ENCODE measurements at regions not wholly inside any gene's neighbourhood (a gene's known extent, or its start where the extent isn't known, plus 50 kb on each side); places are given as distances from the start of the nearest gene placed in this dataset.

- TF ChIP-seq POLR2A (IDR thresholded peaks at IDR 0.05) = no peak
- TF ChIP-seq, protein P1, sequence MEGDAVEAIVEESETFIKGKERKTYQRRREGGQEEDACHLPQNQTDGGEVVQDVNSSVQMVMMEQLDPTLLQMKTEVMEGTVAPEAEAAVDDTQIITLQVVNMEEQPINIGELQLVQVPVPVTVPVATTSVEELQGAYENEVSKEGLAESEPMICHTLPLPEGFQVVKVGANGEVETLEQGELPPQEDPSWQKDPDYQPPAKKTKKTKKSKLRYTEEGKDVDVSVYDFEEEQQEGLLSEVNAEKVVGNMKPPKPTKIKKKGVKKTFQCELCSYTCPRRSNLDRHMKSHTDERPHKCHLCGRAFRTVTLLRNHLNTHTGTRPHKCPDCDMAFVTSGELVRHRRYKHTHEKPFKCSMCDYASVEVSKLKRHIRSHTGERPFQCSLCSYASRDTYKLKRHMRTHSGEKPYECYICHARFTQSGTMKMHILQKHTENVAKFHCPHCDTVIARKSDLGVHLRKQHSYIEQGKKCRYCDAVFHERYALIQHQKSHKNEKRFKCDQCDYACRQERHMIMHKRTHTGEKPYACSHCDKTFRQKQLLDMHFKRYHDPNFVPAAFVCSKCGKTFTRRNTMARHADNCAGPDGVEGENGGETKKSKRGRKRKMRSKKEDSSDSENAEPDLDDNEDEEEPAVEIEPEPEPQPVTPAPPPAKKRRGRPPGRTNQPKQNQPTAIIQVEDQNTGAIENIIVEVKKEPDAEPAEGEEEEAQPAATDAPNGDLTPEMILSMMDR (IDR thresholded peaks at IDR 0.05) = no peak
- H3K4me3 ChIP-seq = no peak overlapping the region
- intact Hi-C loops (cut with DNase I) = no loop called here
- no peaks in the 10 kb centered on the region for H3K4me1 ChIP-seq (replicated peaks in 1 of 2)
- no peaks in the 10 kb centered on the region for H3K36me3 ChIP-seq (replicated peaks in 1 of 2)
- WGBS, 4 donors = 65 to 86% (median 78%) methylated on average over 2 of the region's 2 CpGs
- no peak overlapping the region for H3K27ac ChIP-seq
- no peak for DNase-seq
- no peaks in the 10 kb centered on the region for H3K27me3 ChIP-seq
- no peaks in the 10 kb centered on the region for H3K9me3 ChIP-seq (replicated peaks in 1 of 3)
Measured at GRCh38 chr21:41024341-41024740, 143.6 kb upstream of the BACE2 start.

DNA sequence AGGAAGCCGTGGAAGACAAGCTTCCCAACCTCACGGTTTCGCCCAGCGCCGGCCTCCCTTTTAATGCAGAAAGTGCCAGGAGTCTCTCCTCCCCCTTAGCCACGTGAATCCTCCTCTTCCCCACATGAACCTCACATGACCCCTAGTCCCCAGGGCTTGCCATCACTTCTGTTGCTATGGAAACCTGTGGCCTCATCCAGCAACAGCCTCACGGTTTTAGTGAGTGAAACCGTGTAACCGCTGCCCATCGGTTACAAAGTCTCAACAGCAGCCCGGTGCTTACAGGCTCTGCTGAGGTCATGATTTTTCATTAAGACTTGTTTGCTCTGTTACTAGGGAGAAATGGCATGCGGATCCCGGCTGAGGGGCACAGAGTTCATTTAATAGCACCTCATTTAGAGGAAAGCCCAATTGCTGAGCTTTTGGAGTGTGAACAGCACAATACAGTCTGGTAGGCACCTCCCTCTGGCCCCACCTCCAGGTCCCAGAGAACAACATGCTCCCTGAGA lies 143.2 kb upstream of the BACE2 start:
- H3K27ac ChIP-seq = no peak overlapping the region
- no peaks in the 10 kb centered on the region for H3K27me3 ChIP-seq
- H3K36me3 ChIP-seq (replicated peaks in 1 of 2) = no peaks in the 10 kb centered on the region
- H3K4me3 ChIP-seq = no peak overlapping the region
- WGBS, 4 donors = 46 to 67% (median 60%) methylated on average over 7 to 13 of the region's 13 CpGs
- peak in 1 of 7 donors; percentile 56 for DNase-seq
- TF ChIP-seq POLR2A (IDR thresholded peaks at IDR 0.05) = no peak
- TF ChIP-seq, protein P1 (IDR thresholded peaks at IDR 0.05) = no peak
- intact Hi-C loops (cut with DNase I) = no loop called here
- no peaks in the 10 kb centered on the region for H3K9me3 ChIP-seq (replicated peaks in 1 of 3)
- no peaks in the 10 kb centered on the region for H3K4me1 ChIP-seq (replicated peaks in 1 of 2)

DNA sequence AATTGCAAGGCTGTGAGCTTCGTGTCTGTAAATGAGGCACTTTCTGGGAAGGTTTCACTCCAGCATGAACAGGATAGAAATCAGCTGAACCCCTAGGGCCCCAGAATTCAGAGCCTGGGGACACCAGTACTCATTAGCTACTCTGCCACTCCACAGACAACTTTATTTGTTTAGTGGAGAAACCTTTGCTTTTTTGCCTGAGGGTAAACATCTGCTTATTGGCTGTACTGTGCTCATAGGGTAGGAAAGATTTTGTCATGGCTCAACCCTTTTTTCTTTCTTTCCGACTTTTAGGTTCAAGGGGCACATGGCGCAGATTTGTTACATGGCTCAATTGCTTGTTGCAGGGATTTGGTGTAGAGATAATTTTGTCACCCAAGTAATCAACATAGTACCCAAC lies 138.4 kb upstream of the BACE2 start:
- 73 to 80% (median 76%) methylated on average over 3 of the region's 3 CpGs for WGBS, 4 donors
- no peaks in the 10 kb centered on the region for H3K4me1 ChIP-seq (replicated peaks in 1 of 2)
- no peaks in the 10 kb centered on the region for H3K27me3 ChIP-seq
- H3K36me3 ChIP-seq (replicated peaks in 1 of 2) = no peaks in the 10 kb centered on the region
- H3K4me3 ChIP-seq = no peak overlapping the region
- no peak for DNase-seq
- no peak overlapping the region for H3K27ac ChIP-seq
- no peak for TF ChIP-seq POLR2A (IDR thresholded peaks at IDR 0.05)
- TF ChIP-seq, protein P1 (IDR thresholded peaks at IDR 0.05) = no peak
- intact Hi-C loops (cut with DNase I) = no loop called here
- H3K9me3 ChIP-seq (replicated peaks in 1 of 3) = no peaks in the 10 kb centered on the region

DNA sequence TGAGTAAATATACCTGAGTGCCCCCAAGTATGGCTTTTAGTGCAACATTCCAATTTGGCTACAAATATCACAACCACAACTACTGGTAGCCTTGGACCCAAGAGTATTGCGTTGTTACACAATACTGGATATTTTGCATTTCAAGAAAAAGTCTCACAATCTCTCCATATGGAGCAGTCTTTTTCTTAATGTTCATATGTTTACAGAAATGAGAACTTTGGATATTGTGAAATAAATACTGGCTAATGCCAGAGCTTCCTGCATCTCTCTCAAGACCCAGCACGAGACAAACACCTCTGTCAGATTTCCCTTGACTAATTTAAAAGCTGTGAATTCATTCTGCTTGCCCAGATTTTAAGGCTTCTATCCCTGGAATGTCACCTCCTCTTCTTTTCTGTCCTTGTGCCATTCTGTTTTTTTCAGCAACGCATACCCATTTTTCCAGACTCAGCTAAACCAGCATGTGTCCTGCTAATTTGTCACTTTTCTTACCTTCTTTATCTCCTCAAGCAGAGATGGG lies 136.2 kb upstream of the BACE2 start:
- H3K36me3 ChIP-seq (replicated peaks in 1 of 2) = no peaks in the 10 kb centered on the region
- 69 to 78% (median 74%) methylated on average over 3 of the region's 3 CpGs for WGBS, 4 donors
- H3K4me3 ChIP-seq = no peak overlapping the region
- H3K27ac ChIP-seq = no peak overlapping the region
- no peaks in the 10 kb centered on the region for H3K4me1 ChIP-seq (replicated peaks in 1 of 2)
- DNase-seq = no peak
- TF ChIP-seq POLR2A (IDR thresholded peaks at IDR 0.05) = no peak
- TF ChIP-seq, protein P1 (IDR thresholded peaks at IDR 0.05) = no peak
- H3K27me3 ChIP-seq = no peaks in the 10 kb centered on the region
- H3K9me3 ChIP-seq (replicated peaks in 1 of 3) = no peaks in the 10 kb centered on the region
- intact Hi-C loops (cut with DNase I) = no loop called here

Data from adrenal gland (tissue), 9 donors.